ENCODE measurements at regions not wholly inside any gene's neighbourhood (a gene's known extent, or its start where the extent isn't known, plus 50 kb on each side); places are given as distances from the start of the nearest gene placed in this dataset.

DNA sequence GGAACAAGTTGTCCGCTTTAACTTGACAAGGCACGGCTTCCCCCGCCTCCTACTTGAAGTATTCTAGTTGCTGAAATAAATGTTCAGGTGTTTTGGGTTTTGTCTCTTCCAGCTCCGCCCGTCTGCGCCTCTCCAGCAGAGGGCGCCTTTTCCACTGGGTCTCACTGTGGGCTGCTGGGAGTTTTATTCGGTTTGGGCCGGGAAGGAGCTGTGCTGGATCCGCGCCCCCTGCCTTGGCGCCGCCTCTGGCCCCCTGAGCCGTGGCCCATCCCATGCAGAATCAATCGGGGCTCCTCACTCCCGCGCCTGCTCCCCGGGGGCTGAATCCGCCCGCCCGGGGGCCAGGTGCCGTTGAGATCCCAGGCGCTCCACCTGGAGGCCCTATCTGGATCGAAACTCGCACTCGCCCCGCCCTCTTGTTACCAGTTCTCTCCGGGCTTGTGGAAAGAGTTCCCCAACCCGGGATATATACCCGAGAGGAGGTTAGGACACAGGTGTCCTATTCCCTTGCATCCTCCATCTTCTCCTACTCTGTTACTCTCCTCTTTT lies 51.0 kb upstream of the TCF21 start (continued):
- no peak for TF ChIP-seq LCORL (IDR thresholded peaks at IDR 0.05)
- TF ChIP-seq LCORL (CRISPR knock-in tag; IDR thresholded peaks at IDR 0.05), result 0 out of 2 replicates have a peak, but pooled peaks have one; percentile 14
- TF ChIP-seq ZSCAN20 (CRISPR knock-in tag; IDR thresholded peaks at IDR 0.05; ENCODE audit: borderline replicate concordance), result peak; percentile 75; the same call in 1 of the 2 replicates
- TF ChIP-seq ZNF598 (CRISPR knock-in tag; IDR thresholded peaks at IDR 0.05; ENCODE audit: borderline replicate concordance), result 0 out of 2 replicates have a peak, but pooled peaks have one; percentile 55
- TF ChIP-seq, protein P1, sequence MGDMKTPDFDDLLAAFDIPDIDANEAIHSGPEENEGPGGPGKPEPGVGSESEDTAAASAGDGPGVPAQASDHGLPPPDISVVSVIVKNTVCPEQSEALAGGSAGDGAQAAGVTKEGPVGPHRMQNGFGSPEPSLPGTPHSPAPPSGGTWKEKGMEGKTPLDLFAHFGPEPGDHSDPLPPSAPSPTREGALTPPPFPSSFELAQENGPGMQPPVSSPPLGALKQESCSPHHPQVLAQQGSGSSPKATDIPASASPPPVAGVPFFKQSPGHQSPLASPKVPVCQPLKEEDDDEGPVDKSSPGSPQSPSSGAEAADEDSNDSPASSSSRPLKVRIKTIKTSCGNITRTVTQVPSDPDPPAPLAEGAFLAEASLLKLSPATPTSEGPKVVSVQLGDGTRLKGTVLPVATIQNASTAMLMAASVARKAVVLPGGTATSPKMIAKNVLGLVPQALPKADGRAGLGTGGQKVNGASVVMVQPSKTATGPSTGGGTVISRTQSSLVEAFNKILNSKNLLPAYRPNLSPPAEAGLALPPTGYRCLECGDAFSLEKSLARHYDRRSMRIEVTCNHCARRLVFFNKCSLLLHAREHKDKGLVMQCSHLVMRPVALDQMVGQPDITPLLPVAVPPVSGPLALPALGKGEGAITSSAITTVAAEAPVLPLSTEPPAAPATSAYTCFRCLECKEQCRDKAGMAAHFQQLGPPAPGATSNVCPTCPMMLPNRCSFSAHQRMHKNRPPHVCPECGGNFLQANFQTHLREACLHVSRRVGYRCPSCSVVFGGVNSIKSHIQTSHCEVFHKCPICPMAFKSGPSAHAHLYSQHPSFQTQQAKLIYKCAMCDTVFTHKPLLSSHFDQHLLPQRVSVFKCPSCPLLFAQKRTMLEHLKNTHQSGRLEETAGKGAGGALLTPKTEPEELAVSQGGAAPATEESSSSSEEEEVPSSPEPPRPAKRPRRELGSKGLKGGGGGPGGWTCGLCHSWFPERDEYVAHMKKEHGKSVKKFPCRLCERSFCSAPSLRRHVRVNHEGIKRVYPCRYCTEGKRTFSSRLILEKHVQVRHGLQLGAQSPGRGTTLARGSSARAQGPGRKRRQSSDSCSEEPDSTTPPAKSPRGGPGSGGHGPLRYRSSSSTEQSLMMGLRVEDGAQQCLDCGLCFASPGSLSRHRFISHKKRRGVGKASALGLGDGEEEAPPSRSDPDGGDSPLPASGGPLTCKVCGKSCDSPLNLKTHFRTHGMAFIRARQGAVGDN (CRISPR knock-in tag; IDR thresholded peaks at IDR 0.05), result peak; percentile 71
- TF ChIP-seq ZFP1 (CRISPR knock-in tag; IDR thresholded peaks at IDR 0.05), result peak; percentile 23; the same call in 1 of the 2 replicates
- TF ChIP-seq YEATS2 (CRISPR knock-in tag; IDR thresholded peaks at IDR 0.05; ENCODE audit: borderline replicate concordance), result peak; percentile 55; the same call in 1 of the 2 replicates
- TF ChIP-seq ZFAT (CRISPR knock-in tag; conservative IDR thresholded peaks at IDR 0.05), result no peak
- TF ChIP-seq, protein P2, sequence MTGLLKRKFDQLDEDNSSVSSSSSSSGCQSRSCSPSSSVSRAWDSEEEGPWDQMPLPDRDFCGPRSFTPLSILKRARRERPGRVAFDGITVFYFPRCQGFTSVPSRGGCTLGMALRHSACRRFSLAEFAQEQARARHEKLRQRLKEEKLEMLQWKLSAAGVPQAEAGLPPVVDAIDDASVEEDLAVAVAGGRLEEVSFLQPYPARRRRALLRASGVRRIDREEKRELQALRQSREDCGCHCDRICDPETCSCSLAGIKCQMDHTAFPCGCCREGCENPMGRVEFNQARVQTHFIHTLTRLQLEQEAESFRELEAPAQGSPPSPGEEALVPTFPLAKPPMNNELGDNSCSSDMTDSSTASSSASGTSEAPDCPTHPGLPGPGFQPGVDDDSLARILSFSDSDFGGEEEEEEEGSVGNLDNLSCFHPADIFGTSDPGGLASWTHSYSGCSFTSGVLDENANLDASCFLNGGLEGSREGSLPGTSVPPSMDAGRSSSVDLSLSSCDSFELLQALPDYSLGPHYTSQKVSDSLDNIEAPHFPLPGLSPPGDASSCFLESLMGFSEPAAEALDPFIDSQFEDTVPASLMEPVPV (CRISPR knock-in tag; IDR thresholded peaks at IDR 0.05), result no peak
- TF ChIP-seq KLF6 (CRISPR knock-in tag; IDR thresholded peaks at IDR 0.05), result peak; percentile 57; the same call in 1 of the 2 replicates
- TF ChIP-seq JUND (CRISPR knock-in tag; IDR thresholded peaks at IDR 0.05), result 0 out of 2 replicates have a peak, but pooled peaks have one; percentile 13
- TF ChIP-seq, protein P3, sequence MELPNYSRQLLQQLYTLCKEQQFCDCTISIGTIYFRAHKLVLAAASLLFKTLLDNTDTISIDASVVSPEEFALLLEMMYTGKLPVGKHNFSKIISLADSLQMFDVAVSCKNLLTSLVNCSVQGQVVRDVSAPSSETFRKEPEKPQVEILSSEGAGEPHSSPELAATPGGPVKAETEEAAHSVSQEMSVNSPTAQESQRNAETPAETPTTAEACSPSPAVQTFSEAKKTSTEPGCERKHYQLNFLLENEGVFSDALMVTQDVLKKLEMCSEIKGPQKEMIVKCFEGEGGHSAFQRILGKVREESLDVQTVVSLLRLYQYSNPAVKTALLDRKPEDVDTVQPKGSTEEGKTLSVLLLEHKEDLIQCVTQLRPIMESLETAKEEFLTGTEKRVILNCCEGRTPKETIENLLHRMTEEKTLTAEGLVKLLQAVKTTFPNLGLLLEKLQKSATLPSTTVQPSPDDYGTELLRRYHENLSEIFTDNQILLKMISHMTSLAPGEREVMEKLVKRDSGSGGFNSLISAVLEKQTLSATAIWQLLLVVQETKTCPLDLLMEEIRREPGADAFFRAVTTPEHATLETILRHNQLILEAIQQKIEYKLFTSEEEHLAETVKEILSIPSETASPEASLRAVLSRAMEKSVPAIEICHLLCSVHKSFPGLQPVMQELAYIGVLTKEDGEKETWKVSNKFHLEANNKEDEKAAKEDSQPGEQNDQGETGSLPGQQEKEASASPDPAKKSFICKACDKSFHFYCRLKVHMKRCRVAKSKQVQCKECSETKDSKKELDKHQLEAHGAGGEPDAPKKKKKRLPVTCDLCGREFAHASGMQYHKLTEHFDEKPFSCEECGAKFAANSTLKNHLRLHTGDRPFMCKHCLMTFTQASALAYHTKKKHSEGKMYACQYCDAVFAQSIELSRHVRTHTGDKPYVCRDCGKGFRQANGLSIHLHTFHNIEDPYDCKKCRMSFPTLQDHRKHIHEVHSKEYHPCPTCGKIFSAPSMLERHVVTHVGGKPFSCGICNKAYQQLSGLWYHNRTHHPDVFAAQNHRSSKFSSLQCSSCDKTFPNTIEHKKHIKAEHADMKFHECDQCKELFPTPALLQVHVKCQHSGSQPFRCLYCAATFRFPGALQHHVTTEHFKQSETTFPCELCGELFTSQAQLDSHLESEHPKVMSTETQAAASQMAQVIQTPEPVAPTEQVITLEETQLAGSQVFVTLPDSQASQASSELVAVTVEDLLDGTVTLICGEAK (IDR thresholded peaks at IDR 0.05), result no peak
- TF ChIP-seq, protein P3 (CRISPR knock-in tag; IDR thresholded peaks at IDR 0.05), result 0 out of 2 replicates have a peak, but pooled peaks have one; percentile 49
- TF ChIP-seq YY1 (IDR thresholded peaks at IDR 0.05; ENCODE audit: insufficient read depth, insufficient replicate concordance, low read depth, low read length), result peak; percentile 33
